GM23248 (cell line): ENCODE measurements at regions not wholly inside any gene's neighbourhood (a gene's known extent, or its start where the extent isn't known, plus 50 kb on each side); places are given as distances from the start of the nearest gene placed in this dataset.
"Not testable (repeated sequence)": the region's sequence is repeated elsewhere in the genome, so short reads cannot be mapped to it uniquely, and the experiment has no call there.

Source experiments
- EZH2 ChIP-seq: fragments of 200-600 bp; sonication (generic); IDR thresholded peaks from 2 replicates; pipeline ENCODE4 v1.6.1; 2018; ENCODE audit warnings: antibody characterized with exemption, mild to moderate bottlenecking; ENCODE audit not compliant: insufficient read depth, poor library complexity, severe bottlenecking
- EZH2phosphoT487 ChIP-seq: fragments of 200-600 bp; sonication (generic); IDR thresholded peaks from 2 replicates; pipeline ENCODE4 v1.6.1; 2018; ENCODE audit warnings: antibody characterized with exemption, moderate library complexity, mild to moderate bottlenecking, low read depth; ENCODE audit not compliant: insufficient read depth

DNA sequence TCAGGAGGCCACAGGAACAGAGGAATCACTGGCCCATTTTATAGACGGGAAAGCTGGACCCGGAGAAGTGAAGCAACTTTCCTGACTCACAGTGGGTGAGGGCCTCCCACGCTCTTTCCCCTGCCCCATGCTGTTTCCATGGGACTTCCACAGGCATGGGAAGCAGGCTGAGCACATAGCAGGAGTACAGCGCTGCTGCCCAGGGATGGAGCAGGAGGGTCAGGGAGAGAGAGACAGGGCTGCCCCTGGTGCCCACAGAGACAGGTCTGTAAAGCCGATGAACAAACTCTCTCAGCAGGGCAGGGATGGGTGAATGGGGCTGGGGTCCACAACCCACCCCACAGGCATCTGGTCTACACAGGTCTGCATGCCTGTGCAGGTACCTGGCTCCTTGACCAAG, 128.1 kb upstream of the SMURF2 start:
- TF ChIP-seq EZH2, EZH2phosphoT487: not testable (repeated sequence)
